SK-N-SH (cell line): ENCODE measurements at regions not wholly inside any gene's neighbourhood (a gene's known extent, or its start where the extent isn't known, plus 50 kb on each side); places are given as distances from the start of the nearest gene placed in this dataset.
"Not testable (repeated sequence)": the region's sequence is repeated elsewhere in the genome, so short reads cannot be mapped to it uniquely, and the experiment has no call there.

Experiments used
- CTCF ChIA-PET: fragments of 300-600, 350-600 bp; formaldehyde crosslinking; extraction: SDS; loops from one replicate; lab custom pipeline; 2021; lab: Yijun Ruan, JAX
- POLR2A ChIA-PET: fragments of 350-600 bp; sonication (Branson Sonifier 250); formaldehyde crosslinking; extraction: SDS; loops from one replicate; lab custom pipeline; 2020; ENCODE audit warnings: antibody characterized with exemption, inconsistent platforms; lab: Yijun Ruan, JAX
- DNase-seq: peaks from one replicate; pipeline ENCODE4 v3.0.0; 2012
- H2AFZ ChIP-seq: fragments of 200-600 bp; sonication (generic); 2 replicates; pipeline ENCODE4 v1.8.1; 2016; ENCODE audit warnings: antibody characterized with exemption, mild to moderate bottlenecking, low read depth
- H3F3A ChIP-seq: fragments of 200-600 bp; sonication (generic); replicated peaks from 2 replicates; pipeline ENCODE3; 2016; ENCODE audit warnings: antibody characterized with exemption, mild to moderate bottlenecking; ENCODE audit not compliant: insufficient read depth
- H3K27ac ChIP-seq, 2 experiments: fragments of 200-500 bp in 1 of 2; fragments of 200-600 bp in 1 of 2; sonication (Bioruptor generic) in 1 of 2; sonication (generic), shearing (Covaris generic) in 1 of 2; 2 replicates each; pipeline versions ENCODE4 v1.5.1 to v1.6.1; 2014 to 2016; ENCODE audit warnings: low read depth in 2 of 2, inconsistent platforms in 1 of 2, low read length in 1 of 2, mild to moderate bottlenecking in 1 of 2, mixed read lengths in 1 of 2
- H3K27me3 ChIP-seq: fragments of 200-600 bp; sonication (generic), shearing (Covaris generic); 2 replicates; pipeline ENCODE4 v1.6.1; 2016; ENCODE audit warnings: mixed run types; ENCODE audit not compliant: insufficient read depth
- H3K36me3 ChIP-seq, 2 experiments: fragments of 200-500 bp in 1 of 2; fragments of 200-600 bp in 1 of 2; sonication (Bioruptor generic) in 1 of 2; sonication (generic) in 1 of 2; replicated peaks in 1 of 2; 2 replicates each; pipeline versions ENCODE3 to v1.5.1; 2014 to 2016; ENCODE audit warnings: low read length in 1 of 2, mild to moderate bottlenecking in 1 of 2; ENCODE audit not compliant: insufficient read depth in 2 of 2, control insufficient read depth in 1 of 2
- H3K4me1 ChIP-seq, 2 experiments: fragments of 200-500 bp in 1 of 2; fragments of 200-600 bp in 1 of 2; sonication (Bioruptor generic) in 1 of 2; sonication (generic), shearing (Covaris generic) in 1 of 2; 2 replicates each; pipeline versions ENCODE4 v1.5.1 to v1.6.1; 2014 to 2016; ENCODE audit warnings: low read depth in 1 of 2, low read length in 1 of 2, mixed run types in 1 of 2; ENCODE audit not compliant: insufficient read depth in 2 of 2, control insufficient read depth in 1 of 2
- H3K4me2 ChIP-seq: fragments of 200-600 bp; sonication (generic), shearing (Covaris generic); 2 replicates; pipeline ENCODE4 v1.6.1; 2017; ENCODE audit warnings: mixed run types
- H3K4me3 ChIP-seq, 2 experiments: fragments of 200-500 bp in 1 of 2; fragments of 200-600 bp in 1 of 2; sonication (Bioruptor generic) in 1 of 2; sonication (generic), shearing (Covaris generic) in 1 of 2; 2 replicates each; pipeline versions ENCODE4 v1.5.1 to v1.8.1; 2014 to 2016; ENCODE audit warnings: low read depth in 2 of 2, inconsistent platforms in 1 of 2, low read length in 1 of 2, mild to moderate bottlenecking in 1 of 2, mixed read lengths in 1 of 2, moderate library complexity in 1 of 2
- H3K79me2 ChIP-seq: fragments of 200-600 bp; sonication (generic); 2 replicates; pipeline ENCODE4 v1.8.1; 2017; ENCODE audit warnings: mild to moderate bottlenecking; ENCODE audit not compliant: insufficient read depth
- H3K9ac ChIP-seq: fragments of 200-600 bp; sonication (generic); 2 replicates; pipeline ENCODE4 v1.6.1; 2017; ENCODE audit warnings: mixed run types
- H3K9me2 ChIP-seq: fragments of 200-600 bp; sonication (generic); 2 replicates; pipeline ENCODE4 v1.6.1; 2017; ENCODE audit warnings: mixed run types
- H3K9me3 ChIP-seq: fragments of 200-600 bp; sonication (generic); 2 replicates; pipeline ENCODE4 v1.6.1; 2017; ENCODE audit warnings: mixed run types, mild to moderate bottlenecking, moderate library complexity
- H4K20me1 ChIP-seq: fragments of 200-600 bp; sonication (generic); 2 replicates; pipeline ENCODE4 v1.6.1; 2017; ENCODE audit warnings: mild to moderate bottlenecking, mixed run types; ENCODE audit not compliant: insufficient read depth
- CHD2 ChIP-seq: fragments of 150-350 bp; IDR thresholded peaks from 2 replicates; pipeline ENCODE4 v1.6.1; 2018; ENCODE audit warnings: low read length; ENCODE audit not compliant: partially characterized antibody
- ELF1 ChIP-seq: IDR thresholded peaks from 2 replicates; pipeline ENCODE4 v1.4.0; 2012
- EP300 ChIP-seq, 2 experiments: IDR thresholded peaks; 2 replicates each; pipeline versions ENCODE4 v1.4.0 to v1.6.1; 2012; ENCODE audit warnings: borderline replicate concordance in 1 of 2, low read depth in 1 of 2, low read length in 1 of 2
- EZH2phosphoT487 ChIP-seq: fragments of 200-600 bp; sonication (generic); IDR thresholded peaks from 2 replicates; pipeline ENCODE4 v1.6.1; 2017; ENCODE audit warnings: low read depth, mixed run types, mild to moderate bottlenecking, antibody characterized with exemption, moderate library complexity, borderline replicate concordance
- GATA2 ChIP-seq: sonication (generic); formaldehyde crosslinking; IDR thresholded peaks from 2 replicates; pipeline ENCODE4 v1.5.0; 2020; ENCODE audit warnings: mild to moderate bottlenecking, missing genetic modification reagents
- IRF3 ChIP-seq: fragments of 150-350 bp; IDR thresholded peaks from 2 replicates; pipeline ENCODE4 v1.6.1; 2016; ENCODE audit warnings: mild to moderate bottlenecking, low read depth, low read length
- JUND ChIP-seq: IDR thresholded peaks from 2 replicates; pipeline ENCODE4 v1.4.0; 2012
- MEF2A ChIP-seq: IDR thresholded peaks from 2 replicates; pipeline ENCODE4 v1.4.0; 2012; ENCODE audit warnings: low read depth, borderline replicate concordance
- MXI1 ChIP-seq: IDR thresholded peaks from 2 replicates; pipeline ENCODE4 v1.6.1; 2012; ENCODE audit warnings: mild to moderate bottlenecking, low read depth, low read length, improper control_type of control experiment
- NFIC ChIP-seq: IDR thresholded peaks from 2 replicates; pipeline ENCODE4 v1.4.0; 2012; ENCODE audit warnings: borderline replicate concordance
- RAD21 ChIP-seq: IDR thresholded peaks from 2 replicates; pipeline ENCODE4 v1.6.1; 2012; ENCODE audit warnings: mild to moderate bottlenecking, low read length
- RCOR1 ChIP-seq: fragments of 150-350 bp; IDR thresholded peaks from 2 replicates; pipeline ENCODE4 v1.6.1; 2017; ENCODE audit warnings: antibody characterized with exemption, low read length
- RFX5 ChIP-seq: IDR thresholded peaks from 2 replicates; pipeline ENCODE4 v1.6.1; 2012; ENCODE audit warnings: mild to moderate bottlenecking, improper control_type of control experiment, low read length
- RXRA ChIP-seq: IDR thresholded peaks from 2 replicates; pipeline ENCODE4 v1.4.0; 2012; ENCODE audit warnings: low read depth, mild to moderate bottlenecking, borderline replicate concordance
- SMC3 ChIP-seq: IDR thresholded peaks from 2 replicates; pipeline ENCODE4 v1.6.1; 2012; ENCODE audit warnings: low read depth, low read length, improper control_type of control experiment
- TCF12 ChIP-seq: IDR thresholded peaks from 2 replicates; pipeline ENCODE4 v1.4.0; 2012
- USF1 ChIP-seq: IDR thresholded peaks from 2 replicates; pipeline ENCODE4 v1.4.0; 2012; ENCODE audit warnings: low read depth, borderline replicate concordance
- YY1 ChIP-seq: IDR thresholded peaks from 2 replicates; pipeline ENCODE4 v1.4.0; 2012; ENCODE audit warnings: low read depth, mild to moderate bottlenecking
- WGBS: methylation state at CpG from one replicate; pipeline ENCODE4 v1.1.6; 2017; ENCODE audit warnings: low lambda C conversion rate; 5-methylcytosine and 5-hydroxymethylcytosine counted together
- TF ChIP-seq, protein P1 (sequence below): fragments of 150-350 bp; IDR thresholded peaks from 2 replicates; pipeline ENCODE4 v1.6.1; 2017; ENCODE audit warnings: antibody characterized with exemption, low read length, low read depth, borderline replicate concordance
- TF ChIP-seq, protein P2 (sequence below): IDR thresholded peaks from 2 replicates; pipeline ENCODE4; 2012

GRCh38 chr1:82777240-82777639 is 976.5 kb downstream of the ADGRL2 start:
- ChIA-PET CTCF (interaction anchor here (0.6 kb wide), 1 partner anchor 29 kb away, joined by 3 read pairs; no protein-coding TSS in a partner anchor), POLR2A (no interaction called here)

DNA sequence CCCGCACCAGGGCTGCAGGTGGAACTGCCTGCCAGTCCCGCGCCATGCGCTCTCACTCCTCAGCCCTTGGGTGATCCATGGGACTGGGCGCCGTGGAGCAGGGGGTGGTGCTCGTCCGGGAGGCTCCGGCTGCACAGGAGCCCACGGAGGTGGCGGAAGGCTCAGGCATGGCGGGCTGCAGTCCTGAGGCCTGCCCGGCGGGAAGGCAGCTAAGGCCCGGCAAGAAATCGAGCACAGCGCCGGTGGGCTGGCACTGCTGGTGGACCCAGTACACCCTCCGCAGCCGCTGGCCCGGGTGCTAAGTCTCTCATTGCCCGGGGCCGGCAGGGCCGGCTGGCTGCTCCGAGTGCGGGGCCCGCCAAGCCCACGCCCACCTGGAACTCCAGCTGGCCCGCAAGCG is 976.0 kb downstream of the ADGRL2 start:
- H3K79me2 ChIP-seq, H3K27ac ChIP-seq, H2AFZ ChIP-seq, DNase-seq, H3K36me3 ChIP-seq, H3K9me3 ChIP-seq, H3K4me1 ChIP-seq, POLR2A ChIA-PET, H3F3A ChIP-seq, H3K4me3 ChIP-seq, H3K9ac ChIP-seq, H3K4me2 ChIP-seq, H3K27me3 ChIP-seq, H4K20me1 ChIP-seq, H3K9me2 ChIP-seq: not testable (repeated sequence)
- CTCF ChIA-PET = interaction anchor here (1.9 kb wide), 1 partner anchor 20 kb away, joined by 6 read pairs; no protein-coding TSS in a partner anchor
- 92% methylated on average over 9 of the region's 30 CpGs for WGBS

More at GRCh38 chr1:82777240-82777639, 976.5 kb downstream of the ADGRL2 start:
- no peak for DNase-seq
- Histone ChIP-seq H3K4me1 (no peaks in the 10 kb centered on the region), H3K9ac (no peak overlapping the region), H3K36me3 (no peaks in the 10 kb centered on the region), H3K4me2 (no peak overlapping the region), H3K79me2 (no peaks in the 10 kb centered on the region), H3K27ac (no peak overlapping the region), H3K9me3 (no peaks in the 10 kb centered on the region), H3K9me2 (no peaks in the 10 kb centered on the region), H4K20me1 (no peaks in the 10 kb centered on the region), H3K4me3 (no peak overlapping the region), H2AFZ (no peak overlapping the region), H3F3A (no peaks in the 10 kb centered on the region), H3K27me3 (no peaks in the 10 kb centered on the region)
- TF ChIP-seq SMC3 (no peak), GATA2 (CRISPR knock-in tag) (no peak), EZH2phosphoT487 (no peak), USF1 (no peak), TCF12 (no peak), RFX5 (no peak), RAD21 (no peak), JUND (no peak), EP300 (IDR thresholded peaks at IDR 0.05; ENCODE audit: borderline replicate concordance in 1 of 2, low read depth in 1 of 2, low read length in 1 of 2) (no peak), MXI1 (no peak), IRF3 (no peak), MEF2A (no peak), ELF1 (no peak), RXRA (no peak), YY1 (no peak), NFIC (no peak), RCOR1 (no peak), CHD2 (no peak)
- TF ChIP-seq, protein P1, sequence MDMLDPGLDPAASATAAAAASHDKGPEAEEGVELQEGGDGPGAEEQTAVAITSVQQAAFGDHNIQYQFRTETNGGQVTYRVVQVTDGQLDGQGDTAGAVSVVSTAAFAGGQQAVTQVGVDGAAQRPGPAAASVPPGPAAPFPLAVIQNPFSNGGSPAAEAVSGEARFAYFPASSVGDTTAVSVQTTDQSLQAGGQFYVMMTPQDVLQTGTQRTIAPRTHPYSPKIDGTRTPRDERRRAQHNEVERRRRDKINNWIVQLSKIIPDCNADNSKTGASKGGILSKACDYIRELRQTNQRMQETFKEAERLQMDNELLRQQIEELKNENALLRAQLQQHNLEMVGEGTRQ = no peak
- TF ChIP-seq, protein P2, sequence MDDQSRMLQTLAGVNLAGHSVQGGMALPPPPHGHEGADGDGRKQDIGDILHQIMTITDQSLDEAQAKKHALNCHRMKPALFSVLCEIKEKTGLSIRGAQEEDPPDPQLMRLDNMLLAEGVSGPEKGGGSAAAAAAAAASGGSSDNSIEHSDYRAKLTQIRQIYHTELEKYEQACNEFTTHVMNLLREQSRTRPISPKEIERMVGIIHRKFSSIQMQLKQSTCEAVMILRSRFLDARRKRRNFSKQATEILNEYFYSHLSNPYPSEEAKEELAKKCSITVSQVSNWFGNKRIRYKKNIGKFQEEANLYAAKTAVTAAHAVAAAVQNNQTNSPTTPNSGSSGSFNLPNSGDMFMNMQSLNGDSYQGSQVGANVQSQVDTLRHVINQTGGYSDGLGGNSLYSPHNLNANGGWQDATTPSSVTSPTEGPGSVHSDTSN = no peak
- 78% methylated on average over 10 of the region's 12 CpGs for WGBS
